Central memory CD8-positive, alpha-beta T cell (primary cell): ENCODE measurements at regions not wholly inside any gene's neighbourhood (a gene's known extent, or its start where the extent isn't known, plus 50 kb on each side); places are given as distances from the start of the nearest gene placed in this dataset.

Experiments
- ATAC-seq: fragments of 150-1000 bp; cut with Tn5 transposase; replicated peaks from 2 replicates; pipeline ENCODE4 v1.10.0; 2022; ENCODE audit warnings: mild to moderate bottlenecking, moderate FRiP score, moderate number of reproducible peaks; ENCODE audit not compliant: poor library complexity, severe bottlenecking; ENCODE audit errors: extremely low read depth
- DNase-seq, 2 donors: peaks; one replicate each; pipeline ENCODE4 v3.0.0; 2021; ENCODE audit warnings: low spot score in 2 of 2
- H3K27ac Mint-ChIP-seq: one replicate; pipeline ENCODE4 v1.8.0; 2022; ENCODE audit warnings: low read depth, mild to moderate bottlenecking, moderate library complexity, mixed read lengths
- H3K27me3 Mint-ChIP-seq: one replicate; pipeline ENCODE4 v1.8.0; 2022; ENCODE audit warnings: mixed read lengths
- H3K36me3 Mint-ChIP-seq: one replicate; pipeline ENCODE4 v1.8.0; 2022; ENCODE audit warnings: mild to moderate bottlenecking, moderate library complexity, mixed read lengths; ENCODE audit not compliant: insufficient read depth
- H3K4me1 Mint-ChIP-seq: one replicate; pipeline ENCODE4 v1.8.0; 2022; ENCODE audit warnings: mixed read lengths
- H3K4me3 Mint-ChIP-seq: one replicate; pipeline ENCODE4 v1.8.0; 2022; ENCODE audit warnings: mild to moderate bottlenecking, moderate library complexity, mixed read lengths
- H3K9me3 Mint-ChIP-seq: one replicate; pipeline ENCODE4 v1.8.0; 2022; ENCODE audit warnings: mixed read lengths

GRCh38 chr2:123002660-123003248 lies 1022.3 kb upstream of the CNTNAP5 start:
- Mint-ChIP-seq H3K27me3 (no peaks in the 10 kb centered on the region), H3K4me3 (no peak overlapping the region), H3K9me3 (peaks cover 49% of the 10 kb centered on the region), H3K27ac (no peak overlapping the region), H3K4me1 (no peaks in the 10 kb centered on the region), H3K36me3 (no peaks in the 10 kb centered on the region)
- ATAC-seq (no peak), DNase-seq (no peak)

- H3K9me3 Mint-ChIP-seq = peaks cover 22% of the 10 kb centered on the region
- H3K27ac Mint-ChIP-seq = no peak overlapping the region
- H3K27me3 Mint-ChIP-seq = no peaks in the 10 kb centered on the region
- H3K4me1 Mint-ChIP-seq = no peaks in the 10 kb centered on the region
- H3K4me3 Mint-ChIP-seq = no peak overlapping the region
- no peak for ATAC-seq
- H3K36me3 Mint-ChIP-seq = no peaks in the 10 kb centered on the region
- DNase-seq = no peak
These were observed 1009.9 kb upstream of the CNTNAP5 start for GRCh38 chr2:123015186-123015585.

GRCh38 chr2:123035541-123035940 lies 989.5 kb upstream of the CNTNAP5 start:
- Mint-ChIP-seq H3K36me3 (no peaks in the 10 kb centered on the region), H3K27ac (no peak overlapping the region), H3K27me3 (no peaks in the 10 kb centered on the region), H3K4me1 (no peaks in the 10 kb centered on the region), H3K9me3 (peaks cover 38% of the 10 kb centered on the region), H3K4me3 (no peak overlapping the region)
- DNase-seq = no peak
- no peak for ATAC-seq

- no peak for DNase-seq
- no peak overlapping the region for H3K27ac Mint-ChIP-seq
- no peak for ATAC-seq
- no peaks in the 10 kb centered on the region for H3K27me3 Mint-ChIP-seq
- no peaks in the 10 kb centered on the region for H3K4me1 Mint-ChIP-seq
- peaks cover 34% of the 10 kb centered on the region for H3K9me3 Mint-ChIP-seq
- no peak overlapping the region for H3K4me3 Mint-ChIP-seq
- H3K36me3 Mint-ChIP-seq = no peaks in the 10 kb centered on the region
These were observed 988.8 kb upstream of the CNTNAP5 start for GRCh38 chr2:123036300-123036699.

- ATAC-seq = no peak
- H3K36me3 Mint-ChIP-seq = no peaks in the 10 kb centered on the region
- H3K4me1 Mint-ChIP-seq = no peaks in the 10 kb centered on the region
- no peak overlapping the region for H3K4me3 Mint-ChIP-seq
- peaks cover 29% of the 10 kb centered on the region for H3K9me3 Mint-ChIP-seq
- H3K27me3 Mint-ChIP-seq = no peaks in the 10 kb centered on the region
- H3K27ac Mint-ChIP-seq = no peak overlapping the region
- DNase-seq = no peak
These were observed 984.6 kb upstream of the CNTNAP5 start for GRCh38 chr2:123040506-123040905.

GRCh38 chr2:123043458-123043857 lies 981.6 kb upstream of the CNTNAP5 start:
- Mint-ChIP-seq H3K4me1 (no peaks in the 10 kb centered on the region), H3K9me3 (peaks cover 22% of the 10 kb centered on the region), H3K27me3 (no peaks in the 10 kb centered on the region), H3K36me3 (no peaks in the 10 kb centered on the region), H3K4me3 (no peak overlapping the region), H3K27ac (no peak overlapping the region)
- ATAC-seq = no peak
- DNase-seq = no peak

GRCh38 chr2:123045713-123046112 lies 979.4 kb upstream of the CNTNAP5 start:
- no peak for DNase-seq
- H3K27ac Mint-ChIP-seq = no peak overlapping the region
- no peaks in the 10 kb centered on the region for H3K27me3 Mint-ChIP-seq
- no peaks in the 10 kb centered on the region for H3K4me1 Mint-ChIP-seq
- no peak for ATAC-seq
- peaks cover 11% of the 10 kb centered on the region for H3K9me3 Mint-ChIP-seq
- no peak overlapping the region for H3K4me3 Mint-ChIP-seq
- H3K36me3 Mint-ChIP-seq = no peaks in the 10 kb centered on the region

- Mint-ChIP-seq H3K27me3 (no peaks in the 10 kb centered on the region), H3K36me3 (no peaks in the 10 kb centered on the region), H3K9me3 (peaks cover 11% of the 10 kb centered on the region), H3K4me3 (no peak overlapping the region), H3K27ac (no peak overlapping the region), H3K4me1 (no peaks in the 10 kb centered on the region)
- ATAC-seq (no peak), DNase-seq (no peak)
These were observed 977.9 kb upstream of the CNTNAP5 start for GRCh38 chr2:123047186-123047585.

GRCh38 chr2:123051136-123051535 lies 974.0 kb upstream of the CNTNAP5 start:
- ATAC-seq = no peak
- no peaks in the 10 kb centered on the region for H3K36me3 Mint-ChIP-seq

GRCh38 chr2:123061534-123061933 lies 963.6 kb upstream of the CNTNAP5 start:
- no peaks in the 10 kb centered on the region for H3K4me1 Mint-ChIP-seq
- DNase-seq (no peak), ATAC-seq (no peak)
- no peak overlapping the region for H3K4me3 Mint-ChIP-seq
- H3K27me3 Mint-ChIP-seq = no peaks in the 10 kb centered on the region
- no peaks in the 10 kb centered on the region for H3K36me3 Mint-ChIP-seq
- peaks cover 43% of the 10 kb centered on the region for H3K9me3 Mint-ChIP-seq
- H3K27ac Mint-ChIP-seq = no peak overlapping the region

More at GRCh38 chr2:123051136-123051535, 974.0 kb upstream of the CNTNAP5 start:
- Mint-ChIP-seq H3K27ac (no peak overlapping the region), H3K27me3 (no peaks in the 10 kb centered on the region), H3K9me3 (peaks cover 15% of the 10 kb centered on the region), H3K4me1 (no peaks in the 10 kb centered on the region), H3K4me3 (no peak overlapping the region)
- DNase-seq = no peak

GRCh38 chr2:123073371-123073770 lies 951.7 kb upstream of the CNTNAP5 start:
- ATAC-seq = no peak
- Mint-ChIP-seq H3K27me3 (no peaks in the 10 kb centered on the region), H3K4me1 (no peaks in the 10 kb centered on the region), H3K4me3 (no peak overlapping the region), H3K27ac (no peak overlapping the region), H3K36me3 (no peaks in the 10 kb centered on the region), H3K9me3 (peaks cover 12% of the 10 kb centered on the region)
- no peak for DNase-seq

GRCh38 chr2:123073956-123074355 lies 951.1 kb upstream of the CNTNAP5 start:
- ATAC-seq (no peak), DNase-seq (no peak)
- Mint-ChIP-seq H3K36me3 (no peaks in the 10 kb centered on the region), H3K4me1 (no peaks in the 10 kb centered on the region), H3K9me3 (peaks cover 12% of the 10 kb centered on the region), H3K4me3 (no peak overlapping the region), H3K27me3 (no peaks in the 10 kb centered on the region), H3K27ac (no peak overlapping the region)

GRCh38 chr2:123077101-123077500 lies 948.0 kb upstream of the CNTNAP5 start:
- ATAC-seq = no peak
- Mint-ChIP-seq H3K9me3 (peaks cover 27% of the 10 kb centered on the region), H3K27ac (no peak overlapping the region), H3K27me3 (no peaks in the 10 kb centered on the region), H3K4me3 (no peak overlapping the region), H3K36me3 (no peaks in the 10 kb centered on the region), H3K4me1 (no peaks in the 10 kb centered on the region)
- no peak for DNase-seq

- ATAC-seq = no peak
- Mint-ChIP-seq H3K36me3 (no peaks in the 10 kb centered on the region), H3K4me3 (no peak overlapping the region), H3K9me3 (peaks cover 22% of the 10 kb centered on the region), H3K27me3 (no peaks in the 10 kb centered on the region), H3K27ac (no peak overlapping the region), H3K4me1 (no peaks in the 10 kb centered on the region)
- DNase-seq = no peak
These were observed 944.8 kb upstream of the CNTNAP5 start for GRCh38 chr2:123080331-123080730.
